IMR-90 (cell line): ENCODE measurements at regions not wholly inside any gene's neighbourhood (a gene's known extent, or its start where the extent isn't known, plus 50 kb on each side); places are given as distances from the start of the nearest gene placed in this dataset.

Experiments used
- ATAC-seq: fragments of 200-7000 bp; cut with Tn5 transposase; 2 replicates; pipeline ENCODE4 v1.9.1; 2020; ENCODE audit warnings: low read depth, mild to moderate bottlenecking, moderate library complexity
- BruUV-seq: library from RNA; stranded (reverse); fragments of 400-500 nt; replicated peaks from 2 replicates; lab custom pipeline; 2021; lab: Mats Ljungman, UMichigan
- CTCF ChIA-PET: fragments of 300-600 bp; formaldehyde crosslinking; extraction: SDS; loops from one replicate; lab custom pipeline; 2021; ENCODE audit warnings: antibody characterized with exemption; lab: Yijun Ruan, JAX
- POLR2A ChIA-PET: fragments of 300-600 bp; sonication (Branson Sonifier 250); formaldehyde crosslinking; loops from one replicate; lab custom pipeline; 2022; ENCODE audit warnings: antibody characterized with exemption; ENCODE audit not compliant: unreplicated experiment; lab: Charles Lee
- DNase-seq: peaks from one replicate; pipeline ENCODE4 v3.0.0; 2013
- H2AFZ ChIP-seq: replicated peaks from 2 replicates; pipeline ENCODE3; 2013; ENCODE audit warnings: low read length, mild to moderate bottlenecking; ENCODE audit not compliant: poor library complexity
- H2AK5ac ChIP-seq: 2 replicates; pipeline ENCODE4 v1.6.1; 2013; ENCODE audit warnings: low read depth, low read length, inconsistent platforms
- H2AK9ac ChIP-seq: replicated peaks from 2 replicates; pipeline ENCODE3; 2013; ENCODE audit warnings: mild to moderate bottlenecking, low read depth, low read length, moderate library complexity; ENCODE audit not compliant: poor library complexity
- H2BK120ac ChIP-seq: 2 replicates; pipeline ENCODE4 v1.6.1; 2013; ENCODE audit warnings: low read depth, low read length, inconsistent platforms
- H2BK15ac ChIP-seq: 3 replicates; pipeline ENCODE4 v1.6.1; 2013; ENCODE audit warnings: low read depth, low read length, inconsistent platforms
- H2BK20ac ChIP-seq: 2 replicates; pipeline ENCODE4 v1.6.1; 2013; ENCODE audit warnings: low read depth, mild to moderate bottlenecking, inconsistent platforms, low read length, moderate library complexity
- H2BK5ac ChIP-seq: 2 replicates; pipeline ENCODE4 v1.6.1; 2013; ENCODE audit warnings: mild to moderate bottlenecking, low read depth, low read length, inconsistent platforms; ENCODE audit not compliant: poor library complexity, severe bottlenecking
- H3K14ac ChIP-seq: replicated peaks from 2 replicates; pipeline ENCODE4 v1.6.1; 2013; ENCODE audit warnings: low read depth, low read length, inconsistent platforms
- H3K18ac ChIP-seq: 2 replicates; pipeline ENCODE4 v1.6.1; 2013; ENCODE audit warnings: low read depth, low read length, control low read depth
- H3K23ac ChIP-seq: 2 replicates; pipeline ENCODE4 v1.6.1; 2013; ENCODE audit warnings: low read depth, low read length, inconsistent platforms
- H3K27ac ChIP-seq: 2 replicates; pipeline ENCODE4 v1.5.1; 2013; ENCODE audit warnings: mild to moderate bottlenecking, control low read depth, low read length; ENCODE audit not compliant: insufficient read depth
- H3K27me3 ChIP-seq: 2 replicates; pipeline ENCODE4 v1.6.1; 2013; ENCODE audit warnings: low read length; ENCODE audit not compliant: control insufficient read depth, insufficient read depth
- H3K36me3 ChIP-seq: 2 replicates; pipeline ENCODE4 v1.6.1; 2013; ENCODE audit warnings: low read length, mixed read lengths; ENCODE audit not compliant: control insufficient read depth, insufficient read depth
- H3K4ac ChIP-seq: 2 replicates; pipeline ENCODE4 v1.6.1; 2013; ENCODE audit warnings: low read depth, low read length, inconsistent platforms
- H3K4me1 ChIP-seq: 2 replicates; pipeline ENCODE4 v1.6.1; 2013; ENCODE audit warnings: low read length, mixed read lengths; ENCODE audit not compliant: control insufficient read depth, insufficient read depth
- H3K4me2 ChIP-seq: 2 replicates; pipeline ENCODE4 v1.6.1; 2013; ENCODE audit warnings: low read depth, mild to moderate bottlenecking, control low read depth, low read length, moderate library complexity
- H3K4me3 ChIP-seq: 2 replicates; pipeline ENCODE4 v1.5.1; 2013; ENCODE audit warnings: low read depth, mild to moderate bottlenecking, control low read depth, low read length, moderate library complexity; ENCODE audit not compliant: insufficient read depth
- H3K56ac ChIP-seq: 2 replicates; pipeline ENCODE4 v1.6.1; 2013; ENCODE audit warnings: low read length, inconsistent platforms; ENCODE audit not compliant: insufficient read depth; ENCODE audit errors: extremely low read depth
- H3K79me1 ChIP-seq, 2 experiments: 2 replicates each; pipeline ENCODE4 v1.6.1; 2013; ENCODE audit warnings: low read length in 2 of 2, inconsistent platforms in 1 of 2, low read depth in 1 of 2
- H3K9ac ChIP-seq: 2 replicates; pipeline ENCODE4 v1.6.1; 2013; ENCODE audit warnings: low read depth, low read length, control low read depth
- H3K9me1 ChIP-seq: 2 replicates; pipeline ENCODE4 v1.6.1; 2013; ENCODE audit warnings: low read length, inconsistent platforms; ENCODE audit not compliant: insufficient read depth
- H3K9me3 ChIP-seq: 2 replicates; pipeline ENCODE4 v1.6.1; 2013; ENCODE audit warnings: low read length; ENCODE audit not compliant: control insufficient read depth, insufficient read depth
- H4K20me1 ChIP-seq: 2 replicates; pipeline ENCODE4 v1.6.1; 2013; ENCODE audit warnings: low read length, inconsistent platforms; ENCODE audit not compliant: insufficient read depth
- H4K5ac ChIP-seq: 2 replicates; pipeline ENCODE4 v1.6.1; 2013; ENCODE audit warnings: mild to moderate bottlenecking, low read depth, low read length, control low read depth
- H4K8ac ChIP-seq, 2 experiments: 2 replicates each; pipeline ENCODE4 v1.6.1; 2013; ENCODE audit warnings: low read depth in 2 of 2, low read length in 2 of 2, control low read depth in 1 of 2, inconsistent platforms in 1 of 2
- H4K91ac ChIP-seq: 2 replicates; pipeline ENCODE4 v1.6.1; 2013; ENCODE audit warnings: low read depth, low read length, inconsistent platforms; ENCODE audit not compliant: insufficient read depth
- CEBPB ChIP-seq: IDR thresholded peaks from 2 replicates; pipeline ENCODE4 v1.6.1; 2012; ENCODE audit warnings: low read depth, low read length, improper control_type of control experiment
- CTCF ChIP-seq: conservative IDR thresholded peaks from 2 replicates; pipeline ENCODE4 v1.5.1; 2012; ENCODE audit warnings: mild to moderate bottlenecking, low read depth, low read length, improper control_type of control experiment
- ELK1 ChIP-seq: fragments of 150-350 bp; IDR thresholded peaks from 2 replicates; pipeline ENCODE4 v1.6.1; 2016; ENCODE audit warnings: low read depth, mild to moderate bottlenecking, low read length, moderate library complexity, borderline replicate concordance
- FOS ChIP-seq: fragments of 150-350 bp; IDR thresholded peaks from 2 replicates; pipeline ENCODE4 v1.6.1; 2016; ENCODE audit warnings: low read depth, low read length
- MAFK ChIP-seq: IDR thresholded peaks from 2 replicates; pipeline ENCODE4 v1.6.1; 2012; ENCODE audit warnings: low read depth, low read length, improper control_type of control experiment
- MAZ ChIP-seq: IDR thresholded peaks from 2 replicates; pipeline ENCODE4 v1.6.1; 2012; ENCODE audit warnings: low read depth, mild to moderate bottlenecking, low read length, improper control_type of control experiment, moderate library complexity, borderline replicate concordance
- NFE2L2 ChIP-seq: fragments of 150-350 bp; IDR thresholded peaks from 2 replicates; pipeline ENCODE4 v1.6.1; 2016; ENCODE audit warnings: low read depth, mild to moderate bottlenecking, low read length
- POLR2A ChIP-seq: IDR thresholded peaks from 2 replicates; pipeline ENCODE4 v1.6.1; 2012; ENCODE audit warnings: mild to moderate bottlenecking, low read depth, low read length
- RAD21 ChIP-seq: IDR thresholded peaks from 2 replicates; pipeline ENCODE4 v1.6.1; 2012; ENCODE audit warnings: low read length, improper control_type of control experiment
- RFX5 ChIP-seq: IDR thresholded peaks from 2 replicates; pipeline ENCODE4 v1.8.0; 2012; ENCODE audit warnings: low read depth, mild to moderate bottlenecking, low read length, moderate library complexity
- SMC3 ChIP-seq: fragments of 150-350 bp; IDR thresholded peaks from 2 replicates; pipeline ENCODE4 v1.6.1; 2016; ENCODE audit warnings: low read depth, mild to moderate bottlenecking, antibody characterized with exemption, low read length, moderate library complexity
- USF2 ChIP-seq: fragments of 150-350 bp; IDR thresholded peaks from 2 replicates; pipeline ENCODE4 v1.6.1; 2017; ENCODE audit warnings: mild to moderate bottlenecking, antibody characterized with exemption, low read length, low read depth
- WGBS, 2 experiments: methylation state at CpG; one replicate each; pipeline versions ENCODE4 v1.1.5 to v1.1.7; 2013; ENCODE audit warnings: missing lambda C conversion rate in 2 of 2; ENCODE audit not compliant: insufficient read length in 1 of 2; ENCODE audit errors: extremely low coverage in 2 of 2; 5-methylcytosine and 5-hydroxymethylcytosine counted together
- dilution Hi-C: fragments of 300-500 bp; cut with HindIII; formaldehyde crosslinking; loops from one replicate; pipeline ENCODE4 v1.14.3; 2018; ENCODE audit warnings: low sequenced_read_pairs; ENCODE audit not compliant: unreplicated experiment
- in situ Hi-C: fragments of 300-500 bp; cut with MboI; formaldehyde crosslinking; loops from 3 replicates; pipeline ENCODE4 v1.14.3; 2019; ENCODE audit warnings: low sequenced_read_pairs, inconsistent platforms, mixed read lengths
- intact Hi-C: fragments of 100-400 bp; cut with micrococcal nuclease; formaldehyde crosslinking; loops from 2 replicates; pipeline ENCODE4 v1.10.0; 2022

- H3K18ac ChIP-seq, result no peak overlapping the region
- ATAC-seq (no peak), DNase-seq (no peak)
- no peak overlapping the region for H2BK120ac ChIP-seq
- POLR2A ChIA-PET, result no interaction called here
- no peak overlapping the region for H4K91ac ChIP-seq
- H3K4me2 ChIP-seq, result no peak overlapping the region
- H3K23ac ChIP-seq, result no peak overlapping the region
- no peak overlapping the region for H3K4ac ChIP-seq
- intact Hi-C loops, result no loop called here
- BruUV-seq, result no TSS peak
- no peak overlapping the region for H2BK5ac ChIP-seq
- no peak overlapping the region for H3K27ac ChIP-seq
- no peak overlapping the region for H3K9ac ChIP-seq
- H2BK20ac ChIP-seq, result no peak overlapping the region
- H3K36me3 ChIP-seq, result no peaks in the 10 kb centered on the region
- no peak overlapping the region for H3K56ac ChIP-seq
- no peaks in the 10 kb centered on the region for H4K20me1 ChIP-seq
- dilution Hi-C loops, result no loop called here
- CTCF ChIA-PET, result no interaction called here
- no peak overlapping the region for H2BK15ac ChIP-seq
- no peaks in the 10 kb centered on the region for H3K9me1 ChIP-seq
- no peak overlapping the region for H3K4me3 ChIP-seq
- no peaks in the 10 kb centered on the region for H3K79me1 ChIP-seq
- no peak overlapping the region for H3K14ac ChIP-seq
- TF ChIP-seq CEBPB (no peak), MAZ (no peak), FOS (no peak), MAFK (no peak), ELK1 (no peak), USF2 (no peak), NFE2L2 (no peak), RAD21 (no peak), POLR2A (no peak), CTCF (no peak), SMC3 (no peak), RFX5 (no peak)
- no peak overlapping the region for H4K8ac ChIP-seq
- in situ Hi-C loops, result no loop called here
- no peaks in the 10 kb centered on the region for H3K9me3 ChIP-seq
- no peak overlapping the region for H4K5ac ChIP-seq
- no peak overlapping the region for H2AFZ ChIP-seq
- no peaks in the 10 kb centered on the region for H3K4me1 ChIP-seq
- no peaks in the 10 kb centered on the region for H3K27me3 ChIP-seq
- no CpG with 5 or more reads among the region's 2 CpGs for WGBS, 2 experiments
- no peak overlapping the region for H2AK5ac ChIP-seq
- no peak overlapping the region for H2AK9ac ChIP-seq
Observed at GRCh38 chr1:187384504-187384903, 555.8 kb downstream of the PLA2G4A start.
